Bronchial epithelial cell (primary cell): ENCODE measurements at regions not wholly inside any gene's neighbourhood (a gene's known extent, or its start where the extent isn't known, plus 50 kb on each side); places are given as distances from the start of the nearest gene placed in this dataset.
"Not testable (repeated sequence)": the region's sequence is repeated elsewhere in the genome, so short reads cannot be mapped to it uniquely, and the experiment has no call there.

Experiments
- DNase-seq: peaks from one replicate; pipeline ENCODE4 v3.0.0-alpha.2; 2010; ENCODE audit warnings: low read depth
- FAIRE-seq: peaks from 2 replicates; lab custom pipeline; 2011; peaks lifted over from hg19 to GRCh38; lab: Jason Lieb, UNC
- H3K27me3 ChIP-seq: 2 replicates; pipeline ENCODE4 v1.5.1; 2011; ENCODE audit warnings: low read length; ENCODE audit not compliant: control insufficient read depth, insufficient read depth
- H3K36me3 ChIP-seq: 2 replicates; pipeline ENCODE4 v1.5.1; 2011; ENCODE audit warnings: low read length; ENCODE audit not compliant: control insufficient read depth, insufficient read depth
- H3K4me3 ChIP-seq: 2 replicates; pipeline ENCODE4 v1.5.1; 2011; ENCODE audit warnings: mild to moderate bottlenecking, low read depth, low read length, control low read depth
- CTCF ChIP-seq: IDR thresholded peaks from 2 replicates; pipeline ENCODE4 v1.5.1; 2011; ENCODE audit warnings: mild to moderate bottlenecking, moderate library complexity, low read length, control low read depth, inconsistent platforms; ENCODE audit not compliant: insufficient read depth, severe bottlenecking

- no peak for TF ChIP-seq CTCF
- DNase-seq (no peak), FAIRE-seq (no peak)
- Histone ChIP-seq H3K4me3 (no peak overlapping the region), H3K27me3 (no peaks in the 10 kb centered on the region), H3K36me3 (no peaks in the 10 kb centered on the region)
Measured at GRCh38 chr6:43931201-43931600, 161.2 kb downstream of the VEGFA start.

- Histone ChIP-seq H3K27me3 (no peaks in the 10 kb centered on the region), H3K36me3 (no peaks in the 10 kb centered on the region), H3K4me3 (no peak overlapping the region)
- FAIRE-seq (no peak), DNase-seq (no peak)
- no peak for TF ChIP-seq CTCF
Measured at GRCh38 chr6:43930440-43931154, 160.6 kb downstream of the VEGFA start.

- no peak for TF ChIP-seq CTCF
- no peak for FAIRE-seq
- H3K4me3 ChIP-seq: no peak overlapping the region
- H3K27me3 ChIP-seq: no peaks in the 10 kb centered on the region
- no peak for DNase-seq
- no peaks in the 10 kb centered on the region for H3K36me3 ChIP-seq
Measured at GRCh38 chr6:43929511-43929910, 159.5 kb downstream of the VEGFA start.

- Histone ChIP-seq H3K27me3 (no peaks in the 10 kb centered on the region), H3K4me3 (no peak overlapping the region), H3K36me3 (no peaks in the 10 kb centered on the region)
- no peak for TF ChIP-seq CTCF
- FAIRE-seq: no peak
- DNase-seq: peak; percentile 68
Measured at GRCh38 chr6:43927532-43928210, 157.7 kb downstream of the VEGFA start.

- peak; percentile 64 for TF ChIP-seq CTCF
- Histone ChIP-seq H3K4me3 (no peak overlapping the region), H3K27me3 (no peaks in the 10 kb centered on the region), H3K36me3 (no peaks in the 10 kb centered on the region)
- FAIRE-seq (peak; percentile 47), DNase-seq (peak; percentile 93)
Measured at GRCh38 chr6:43926634-43927531, 156.9 kb downstream of the VEGFA start.

GRCh38 chr6:43925636-43926139 lies 155.7 kb downstream of the VEGFA start:
- not testable (repeated sequence) for H3K36me3 ChIP-seq, H3K4me3 ChIP-seq, H3K27me3 ChIP-seq, DNase-seq, FAIRE-seq
